ENCODE measurements at regions not wholly inside any gene's neighbourhood (a gene's known extent, or its start where the extent isn't known, plus 50 kb on each side); places are given as distances from the start of the nearest gene placed in this dataset.

DNA sequence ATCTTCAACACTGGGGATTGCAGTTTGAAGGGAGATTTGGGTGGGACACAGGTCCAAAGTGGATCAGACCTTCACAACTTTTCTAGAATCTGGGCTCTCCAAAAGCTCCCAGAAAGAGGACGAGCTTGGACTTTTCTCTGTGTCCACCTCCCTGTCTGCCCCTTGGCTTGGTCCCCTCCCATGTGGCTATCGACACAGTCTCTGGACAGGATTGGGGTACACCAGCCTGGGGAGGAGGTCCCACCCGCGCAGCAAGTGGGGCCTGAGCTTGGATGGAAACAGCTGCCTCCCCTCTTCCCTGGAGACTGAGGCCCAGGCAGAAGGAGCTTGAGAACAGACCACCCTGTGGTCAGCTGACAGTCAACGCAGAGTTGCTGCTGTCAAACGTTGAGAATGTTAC is 84.6 kb upstream of the FCN1 start:
- Histone ChIP-seq H3K36me3 (ENCODE audit: control insufficient read depth, insufficient read depth, low read length) (no peaks in the 10 kb centered on the region), H3K27me3 (ENCODE audit: control insufficient read depth, insufficient read depth, low read length) (no peaks in the 10 kb centered on the region), H3K4me3 (ENCODE audit: low read depth, low read length) (no peak overlapping the region)
- CTCF ChIA-PET: no interaction called here
- POLR2A ChIA-PET: no interaction called here
- TF ChIP-seq, protein P1, sequence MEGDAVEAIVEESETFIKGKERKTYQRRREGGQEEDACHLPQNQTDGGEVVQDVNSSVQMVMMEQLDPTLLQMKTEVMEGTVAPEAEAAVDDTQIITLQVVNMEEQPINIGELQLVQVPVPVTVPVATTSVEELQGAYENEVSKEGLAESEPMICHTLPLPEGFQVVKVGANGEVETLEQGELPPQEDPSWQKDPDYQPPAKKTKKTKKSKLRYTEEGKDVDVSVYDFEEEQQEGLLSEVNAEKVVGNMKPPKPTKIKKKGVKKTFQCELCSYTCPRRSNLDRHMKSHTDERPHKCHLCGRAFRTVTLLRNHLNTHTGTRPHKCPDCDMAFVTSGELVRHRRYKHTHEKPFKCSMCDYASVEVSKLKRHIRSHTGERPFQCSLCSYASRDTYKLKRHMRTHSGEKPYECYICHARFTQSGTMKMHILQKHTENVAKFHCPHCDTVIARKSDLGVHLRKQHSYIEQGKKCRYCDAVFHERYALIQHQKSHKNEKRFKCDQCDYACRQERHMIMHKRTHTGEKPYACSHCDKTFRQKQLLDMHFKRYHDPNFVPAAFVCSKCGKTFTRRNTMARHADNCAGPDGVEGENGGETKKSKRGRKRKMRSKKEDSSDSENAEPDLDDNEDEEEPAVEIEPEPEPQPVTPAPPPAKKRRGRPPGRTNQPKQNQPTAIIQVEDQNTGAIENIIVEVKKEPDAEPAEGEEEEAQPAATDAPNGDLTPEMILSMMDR (IDR thresholded peaks at IDR 0.05; ENCODE audit: insufficient read depth, low read depth, low read length): no peak
- DNase-seq (ENCODE audit: low read depth): no peak

DNA sequence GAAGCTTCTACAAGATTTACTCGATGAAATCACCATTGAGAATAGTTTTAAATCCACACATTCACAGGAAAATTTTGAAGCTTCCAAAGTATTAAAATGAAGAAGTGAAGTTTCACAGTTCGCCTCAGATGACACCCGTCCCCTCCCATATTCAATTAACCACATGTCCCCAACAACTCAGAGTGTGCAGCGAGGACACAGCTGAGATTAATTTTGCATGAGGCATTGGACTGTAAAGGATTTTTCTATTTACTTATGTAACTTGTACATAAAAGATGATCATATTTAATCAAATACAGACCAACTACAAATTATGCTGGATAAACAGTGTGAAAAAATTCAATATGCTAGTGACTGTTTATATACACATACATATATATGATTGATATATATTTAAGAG is 84.7 kb upstream of the OLFM1 start:
- DNase-seq (ENCODE audit: low read depth): no peak
- CTCF ChIA-PET: no interaction called here

DNA sequence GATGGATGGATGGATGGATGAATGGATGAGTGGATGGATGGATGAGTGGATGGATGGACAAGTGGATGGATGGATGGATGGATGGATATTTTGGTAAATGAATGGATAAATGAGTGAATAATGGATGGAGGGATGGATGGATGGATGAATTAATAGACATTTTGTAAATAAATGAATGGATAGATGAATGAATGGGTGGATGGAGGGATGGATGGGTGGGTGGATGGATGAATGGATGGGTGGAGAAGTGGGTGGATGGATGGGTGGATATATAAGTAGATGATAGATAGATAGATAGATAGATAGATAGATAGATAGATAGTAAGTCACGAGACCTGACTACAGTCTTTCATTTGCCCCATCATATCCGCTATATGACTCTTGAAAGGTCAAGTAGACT is 82.7 kb upstream of the OLFM1 start:
- H3K27me3 ChIP-seq (ENCODE audit: control insufficient read depth, insufficient read depth, low read length): no peaks in the 10 kb centered on the region
- TF ChIP-seq, protein P1 (IDR thresholded peaks at IDR 0.05; ENCODE audit: insufficient read depth, low read depth, low read length): no peak
- CTCF ChIA-PET: no interaction called here
- DNase-seq (ENCODE audit: low read depth): no peak
- POLR2A ChIA-PET: no interaction called here
- H3K36me3 ChIP-seq (ENCODE audit: control insufficient read depth, insufficient read depth, low read length): no peaks in the 10 kb centered on the region
- H3K4me3 ChIP-seq (ENCODE audit: low read depth, low read length): no peak overlapping the region

More for the DNA sequence above, 84.7 kb upstream of the OLFM1 start:
- TF ChIP-seq, protein P1 (IDR thresholded peaks at IDR 0.05; ENCODE audit: insufficient read depth, low read depth, low read length): no peak
- H3K36me3 ChIP-seq (ENCODE audit: control insufficient read depth, insufficient read depth, low read length): no peaks in the 10 kb centered on the region
- no peaks in the 10 kb centered on the region for H3K27me3 ChIP-seq (ENCODE audit: control insufficient read depth, insufficient read depth, low read length)
- H3K4me3 ChIP-seq (ENCODE audit: low read depth, low read length): no peak overlapping the region
- POLR2A ChIA-PET: no interaction called here

DNA sequence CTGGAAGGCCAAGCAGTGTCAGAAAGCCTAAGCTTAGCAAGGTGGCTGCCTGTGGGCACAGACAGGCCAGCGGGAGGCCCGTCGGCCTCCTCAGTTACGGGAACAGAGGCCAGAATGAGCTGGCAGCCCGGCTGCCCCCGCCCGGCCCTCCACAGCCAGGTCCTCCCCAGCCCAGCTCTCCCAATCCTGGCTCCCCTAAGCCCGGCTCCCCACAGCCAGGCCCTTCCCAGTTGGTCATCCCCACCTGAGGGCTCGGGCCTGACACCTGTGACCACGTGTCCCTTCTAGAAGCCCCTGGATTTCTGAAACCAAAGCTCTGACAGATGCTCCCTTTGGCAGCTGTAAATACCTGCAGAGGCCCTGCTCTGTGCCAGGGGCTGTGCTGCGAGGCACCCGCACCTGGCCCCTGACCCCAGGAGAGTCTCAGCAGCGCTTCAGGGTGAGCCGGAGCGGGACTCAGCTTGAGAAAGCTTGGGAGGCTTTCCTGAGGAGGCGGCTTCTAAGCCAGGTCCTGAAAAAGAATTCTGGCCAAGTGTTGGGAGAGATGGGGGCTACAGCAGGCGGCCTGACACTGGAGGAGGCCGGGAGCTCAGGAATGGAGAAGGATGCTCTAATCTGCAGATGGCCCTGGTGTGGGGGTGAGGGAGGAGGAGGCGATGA is 80.4 kb upstream of the OLFM1 start:
- CTCF ChIA-PET: no interaction called here
- Histone ChIP-seq H3K4me3 (ENCODE audit: low read depth, low read length) (no peak overlapping the region), H3K27me3 (ENCODE audit: control insufficient read depth, insufficient read depth, low read length) (no peaks in the 10 kb centered on the region), H3K36me3 (ENCODE audit: control insufficient read depth, insufficient read depth, low read length) (no peaks in the 10 kb centered on the region)
- POLR2A ChIA-PET: no interaction called here
- TF ChIP-seq, protein P1 (IDR thresholded peaks at IDR 0.05; ENCODE audit: insufficient read depth, low read depth, low read length): no peak
- no peak for DNase-seq (ENCODE audit: low read depth)

DNA sequence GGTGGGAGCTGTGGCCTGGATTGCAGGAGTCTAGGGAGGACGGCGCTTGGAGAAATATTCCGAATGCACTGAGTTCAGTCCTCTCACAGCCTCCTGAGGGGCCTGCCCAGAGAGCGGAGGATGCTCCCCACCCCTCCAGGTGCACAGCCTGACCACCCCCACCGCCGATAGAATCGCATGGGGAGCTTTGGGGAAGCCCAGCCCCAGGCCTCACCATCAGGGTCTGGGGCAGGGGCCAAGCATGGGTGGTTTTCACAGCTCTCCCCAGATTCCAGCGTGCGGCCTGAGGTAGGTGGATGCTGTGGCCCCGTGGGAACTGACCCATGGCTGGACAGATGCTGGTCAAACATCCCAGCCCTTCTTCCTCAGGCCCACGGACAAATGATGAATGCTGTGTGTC is 79.9 kb upstream of the OLFM1 start:
- Histone ChIP-seq H3K36me3 (ENCODE audit: control insufficient read depth, insufficient read depth, low read length) (no peaks in the 10 kb centered on the region), H3K4me3 (ENCODE audit: low read depth, low read length) (no peak overlapping the region), H3K27me3 (ENCODE audit: control insufficient read depth, insufficient read depth, low read length) (no peaks in the 10 kb centered on the region)
- TF ChIP-seq, protein P1 (IDR thresholded peaks at IDR 0.05; ENCODE audit: insufficient read depth, low read depth, low read length): no peak
- ChIA-PET POLR2A (no interaction called here), CTCF (no interaction called here)
- DNase-seq (ENCODE audit: low read depth): no peak
